Activated CD4-positive, alpha-beta T cell treated with anti-CD3 and anti-CD28 coated beads, Interleukin-2, amount 10 ng/mL, durations not matched to agents 7 days and 5 days (primary cell): ENCODE measurements at regions not wholly inside any gene's neighbourhood (a gene's known extent, or its start where the extent isn't known, plus 50 kb on each side); places are given as distances from the start of the nearest gene placed in this dataset.

ENCODE experiments used
- CTCF ChIA-PET: fragments of 350-600 bp; sonication (Branson Sonifier 250); formaldehyde crosslinking; loops from one replicate; lab custom pipeline; 2021; ENCODE audit warnings: antibody characterized with exemption; lab: Charles Lee
- POLR2A ChIA-PET: fragments of 350-600 bp; sonication (Branson Sonifier 250); formaldehyde crosslinking; loops from one replicate; lab custom pipeline; 2021; ENCODE audit warnings: antibody characterized with exemption; lab: Charles Lee
- DNase-seq: peaks from one replicate; pipeline ENCODE4 v3.0.0-alpha.2; 2020
- H3K27ac Mint-ChIP-seq: one replicate; pipeline ENCODE4 v1.8.0; 2021; ENCODE audit warnings: mild to moderate bottlenecking, moderate library complexity, mixed read lengths
- H3K27me3 Mint-ChIP-seq: one replicate; pipeline ENCODE4 v1.8.0; 2021; ENCODE audit warnings: mixed read lengths
- H3K36me3 Mint-ChIP-seq: one replicate; pipeline ENCODE4 v1.8.0; 2021; ENCODE audit warnings: low read depth, mixed read lengths
- H3K4me1 Mint-ChIP-seq: one replicate; pipeline ENCODE4 v1.8.0; 2021; ENCODE audit warnings: mixed read lengths
- H3K4me3 Mint-ChIP-seq: one replicate; pipeline ENCODE4 v1.8.0; 2021; ENCODE audit warnings: mild to moderate bottlenecking, moderate library complexity, mixed read lengths
- H3K9me3 Mint-ChIP-seq: one replicate; pipeline ENCODE4 v1.8.0; 2021; ENCODE audit warnings: mixed read lengths

DNA sequence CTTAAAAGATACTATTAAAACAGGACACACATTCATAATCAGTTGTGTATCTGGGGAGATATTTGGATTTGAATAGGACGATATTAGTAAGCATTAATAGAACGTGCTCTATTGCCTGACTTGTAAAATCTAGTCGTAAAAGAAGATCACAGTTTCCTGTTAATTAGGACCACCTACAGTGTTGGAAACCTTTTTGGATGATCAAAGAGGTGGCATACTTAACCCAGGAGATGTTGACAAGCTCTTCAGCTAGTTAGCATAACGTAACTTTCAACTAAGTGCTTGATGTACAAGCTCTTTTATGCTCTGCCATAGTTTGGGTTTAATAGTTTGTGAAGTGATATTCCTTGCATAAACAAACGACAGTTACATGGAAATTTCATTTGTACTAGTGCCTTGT is 293.3 kb upstream of the NR5A2 start:
- Mint-ChIP-seq H3K9me3 (peaks cover 2% of the 10 kb centered on the region), H3K27ac (no peak overlapping the region), H3K4me1 (no peaks in the 10 kb centered on the region), H3K27me3 (peaks cover 4% of the 10 kb centered on the region), H3K36me3 (no peaks in the 10 kb centered on the region), H3K4me3 (no peak overlapping the region)
- POLR2A ChIA-PET, result no interaction called here
- CTCF ChIA-PET, result no interaction called here
- DNase-seq, result no peak

DNA sequence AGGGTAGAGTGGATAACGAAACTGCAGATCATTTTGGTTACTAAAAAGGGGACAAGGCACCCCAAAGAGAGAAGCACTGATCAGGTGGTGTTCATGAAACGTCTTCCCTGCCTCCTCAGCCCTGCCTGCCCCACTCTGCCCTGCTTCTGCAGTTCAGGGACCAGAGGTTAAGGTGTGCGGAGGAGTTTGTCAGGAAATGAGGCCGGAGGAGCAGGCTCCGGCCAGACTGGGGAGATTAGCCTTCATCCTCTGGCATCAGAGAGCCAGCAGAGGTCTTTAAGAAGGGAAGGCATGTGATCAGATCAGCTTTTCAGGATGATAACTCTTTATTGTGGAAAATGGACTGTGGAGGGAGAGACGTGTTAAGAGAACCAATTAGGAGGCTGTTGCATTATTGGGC is 291.9 kb upstream of the NR5A2 start:
- no peak overlapping the region for H3K27ac Mint-ChIP-seq
- H3K4me1 Mint-ChIP-seq, result no peaks in the 10 kb centered on the region
- no peak overlapping the region for H3K4me3 Mint-ChIP-seq
- peaks cover 2% of the 10 kb centered on the region for H3K27me3 Mint-ChIP-seq
- DNase-seq, result no peak
- POLR2A ChIA-PET, result no interaction called here
- H3K36me3 Mint-ChIP-seq, result no peaks in the 10 kb centered on the region
- H3K9me3 Mint-ChIP-seq, result no peaks in the 10 kb centered on the region
- CTCF ChIA-PET, result no interaction called here

DNA sequence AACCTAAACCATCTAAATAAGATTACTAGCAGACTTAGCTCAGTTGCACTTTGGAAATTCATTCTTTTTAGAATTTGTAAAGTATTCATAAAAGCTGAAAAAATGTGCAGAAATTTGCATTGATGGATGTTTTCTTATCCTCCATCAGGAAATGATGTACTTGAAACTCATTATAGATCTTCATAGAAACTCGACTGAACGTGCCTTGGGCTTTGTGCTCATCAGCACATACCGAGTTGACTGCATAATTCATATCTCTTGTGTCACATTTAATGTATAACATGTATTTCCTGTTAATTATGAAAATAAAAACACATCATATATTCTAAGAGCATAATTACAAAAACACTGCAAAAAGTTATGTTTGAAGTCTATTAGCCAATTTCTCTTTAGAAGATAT is 290.9 kb upstream of the NR5A2 start:
- Mint-ChIP-seq H3K4me3 (no peak overlapping the region), H3K9me3 (no peaks in the 10 kb centered on the region), H3K27ac (no peak overlapping the region), H3K4me1 (no peaks in the 10 kb centered on the region), H3K27me3 (no peaks in the 10 kb centered on the region), H3K36me3 (no peaks in the 10 kb centered on the region)
- DNase-seq, result no peak
- POLR2A ChIA-PET, result no interaction called here
- CTCF ChIA-PET, result no interaction called here

DNA sequence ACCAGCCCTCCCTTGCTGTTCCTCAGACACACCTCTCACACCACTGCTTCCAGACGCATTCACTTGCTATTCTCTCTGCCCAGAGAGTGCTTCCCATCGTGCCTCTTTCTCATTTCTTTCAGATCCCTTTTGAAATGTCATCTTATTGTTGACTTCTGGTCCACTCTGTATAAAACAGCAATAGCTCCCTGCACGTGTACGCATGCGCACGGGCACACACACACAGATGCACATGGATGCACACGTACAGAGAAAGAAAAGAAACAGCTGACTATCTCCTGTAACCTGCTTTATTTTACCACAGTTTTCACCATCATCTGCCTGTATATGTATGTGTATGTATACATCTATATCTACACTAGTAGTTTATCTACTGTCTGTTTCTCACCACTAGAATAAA is 285.9 kb upstream of the NR5A2 start:
- Mint-ChIP-seq H3K27me3 (peaks cover 4% of the 10 kb centered on the region), H3K9me3 (no peaks in the 10 kb centered on the region), H3K4me1 (no peaks in the 10 kb centered on the region), H3K36me3 (no peaks in the 10 kb centered on the region), H3K4me3 (no peak overlapping the region), H3K27ac (no peak overlapping the region)
- ChIA-PET CTCF (no interaction called here), POLR2A (no interaction called here)
- no peak for DNase-seq

DNA sequence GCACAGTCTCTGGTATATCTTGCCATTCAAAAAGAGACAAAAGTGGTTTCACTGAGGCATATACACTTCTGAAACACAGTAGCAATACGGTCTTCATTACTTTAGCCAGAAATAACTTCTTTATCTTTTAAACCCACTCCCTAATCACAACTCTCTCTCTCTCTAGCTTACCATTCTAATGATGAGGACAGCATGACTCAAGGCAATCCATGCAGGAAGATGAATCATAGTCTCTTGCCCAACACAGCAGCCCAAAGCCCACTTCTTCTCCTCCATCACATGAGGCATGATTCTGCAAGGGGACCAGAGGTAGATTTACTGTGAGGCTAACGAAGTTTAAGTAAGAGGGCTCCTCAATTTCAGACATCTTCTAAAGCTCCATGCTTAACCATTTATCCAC is 285.0 kb upstream of the NR5A2 start:
- Mint-ChIP-seq H3K4me3 (no peak overlapping the region), H3K4me1 (no peaks in the 10 kb centered on the region), H3K27me3 (peaks cover 4% of the 10 kb centered on the region), H3K9me3 (no peaks in the 10 kb centered on the region), H3K36me3 (no peaks in the 10 kb centered on the region), H3K27ac (no peak overlapping the region)
- CTCF ChIA-PET, result interaction anchor here (0.7 kb wide), 1 partner anchor 1146 kb away, joined by 3 read pairs; no protein-coding TSS in a partner anchor
- POLR2A ChIA-PET, result no interaction called here
- no peak for DNase-seq

DNA sequence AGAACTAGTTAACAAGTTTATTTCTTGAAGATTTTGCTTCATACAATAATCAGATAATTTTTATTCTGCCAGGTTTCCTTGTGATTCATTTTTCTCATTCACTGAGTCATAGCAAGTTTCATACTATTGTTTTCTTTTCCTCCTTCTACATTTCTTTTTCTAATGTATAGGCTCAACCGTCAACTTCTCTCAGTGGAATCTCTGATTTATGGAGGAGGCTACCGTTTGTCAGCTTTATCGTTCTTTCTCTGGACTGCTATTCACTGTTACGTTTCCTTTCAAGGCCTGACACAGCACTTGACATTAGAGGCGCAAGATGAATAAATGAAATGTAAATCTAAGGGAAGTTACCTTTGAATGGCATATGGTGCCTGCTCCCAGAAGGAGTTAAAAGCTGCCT is 284.3 kb upstream of the NR5A2 start:
- Mint-ChIP-seq H3K36me3 (no peaks in the 10 kb centered on the region), H3K27me3 (peaks cover 4% of the 10 kb centered on the region), H3K9me3 (no peaks in the 10 kb centered on the region), H3K4me1 (no peaks in the 10 kb centered on the region), H3K4me3 (no peak overlapping the region), H3K27ac (no peak overlapping the region)
- ChIA-PET POLR2A (no interaction called here), CTCF (no interaction called here)
- no peak for DNase-seq

DNA sequence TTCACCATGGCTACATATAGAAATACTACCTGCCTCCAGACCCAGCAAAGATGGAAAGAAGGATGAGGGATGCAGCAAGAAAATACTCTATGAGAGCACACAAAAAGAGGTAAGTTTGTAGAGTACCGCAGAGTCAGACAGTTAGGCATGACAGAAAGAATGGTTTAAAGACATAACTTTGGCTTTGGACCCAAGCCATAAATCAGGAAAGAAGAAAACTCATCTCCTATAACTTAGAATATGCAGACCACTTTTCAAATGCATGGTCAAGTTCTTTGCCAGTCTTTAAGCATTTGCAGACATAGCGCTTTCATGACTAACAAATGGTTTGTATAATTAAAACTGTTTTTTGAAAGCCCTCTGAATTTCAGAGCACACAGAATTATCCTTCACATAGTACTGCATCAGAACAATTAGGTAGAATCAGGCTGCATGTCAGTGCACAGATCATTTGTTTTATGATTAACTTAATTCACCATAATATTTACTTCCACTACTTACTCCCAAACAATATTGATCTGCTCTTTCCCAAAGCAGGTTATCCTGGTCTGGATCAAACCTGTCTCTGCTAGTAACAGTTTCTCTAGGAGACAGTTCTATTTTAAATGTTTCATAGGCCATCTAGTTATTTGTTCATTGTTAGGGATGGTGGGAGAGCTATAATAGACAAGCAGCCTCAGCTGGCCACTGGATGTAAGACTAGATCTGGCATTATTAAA is 280.7 kb upstream of the NR5A2 start:
- ChIA-PET CTCF (no interaction called here), POLR2A (no interaction called here)
- Mint-ChIP-seq H3K27me3 (peaks cover 4% of the 10 kb centered on the region), H3K4me1 (no peaks in the 10 kb centered on the region), H3K27ac (no peak overlapping the region), H3K36me3 (no peaks in the 10 kb centered on the region), H3K9me3 (no peaks in the 10 kb centered on the region), H3K4me3 (no peak overlapping the region)
- no peak for DNase-seq

DNA sequence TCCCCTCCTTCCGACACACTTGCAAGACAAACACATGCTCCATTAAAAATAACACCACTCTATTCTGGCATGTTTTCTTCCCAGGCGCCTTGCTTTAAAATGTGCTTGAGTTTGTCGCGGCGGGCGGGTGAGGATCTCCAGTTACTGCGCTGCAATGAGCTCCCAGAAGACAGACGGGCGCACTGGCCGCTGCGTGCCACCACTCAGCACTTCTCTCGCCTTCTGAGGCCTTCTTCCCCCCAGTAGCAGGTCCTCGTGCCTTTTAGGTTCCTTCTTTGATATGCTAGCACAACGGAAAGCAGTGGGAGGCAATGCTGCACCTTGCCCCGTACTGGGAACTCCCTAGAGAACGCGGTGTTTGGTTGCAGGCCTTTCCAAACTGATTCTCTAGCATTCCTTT is 279.5 kb upstream of the NR5A2 start:
- H3K27me3 Mint-ChIP-seq, result peaks cover 6% of the 10 kb centered on the region
- no peaks in the 10 kb centered on the region for H3K36me3 Mint-ChIP-seq

DNA sequence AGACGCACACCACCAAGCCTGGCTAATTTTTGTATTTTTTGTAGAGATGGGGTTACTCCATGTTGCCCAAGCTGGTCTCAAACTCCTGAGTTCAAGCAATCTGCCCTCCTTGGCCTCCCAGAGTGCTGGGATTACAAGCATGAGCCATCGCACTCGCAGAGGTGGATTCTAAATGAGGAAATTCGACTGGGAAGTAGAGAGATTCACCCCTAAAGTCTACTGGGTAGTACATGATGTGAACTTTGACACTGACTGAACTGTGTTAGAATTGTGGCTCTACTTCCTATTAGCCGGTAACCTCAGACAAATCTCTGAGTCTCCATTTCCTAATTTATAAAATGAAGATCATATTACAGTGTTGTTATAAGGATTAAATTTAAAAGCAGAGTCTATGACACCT is 276.0 kb upstream of the NR5A2 start:
- Mint-ChIP-seq H3K27ac (no peak overlapping the region), H3K4me1 (no peaks in the 10 kb centered on the region), H3K27me3 (peaks cover 4% of the 10 kb centered on the region), H3K36me3 (no peaks in the 10 kb centered on the region), H3K4me3 (no peak overlapping the region), H3K9me3 (no peaks in the 10 kb centered on the region)
- CTCF ChIA-PET, result no interaction called here
- POLR2A ChIA-PET, result no interaction called here
- DNase-seq, result no peak

More for the DNA sequence above, 279.5 kb upstream of the NR5A2 start:
- no peaks in the 10 kb centered on the region for H3K9me3 Mint-ChIP-seq
- no peak overlapping the region for H3K4me3 Mint-ChIP-seq
- H3K27ac Mint-ChIP-seq, result no peak overlapping the region
- no peak for DNase-seq
- POLR2A ChIA-PET, result no interaction called here
- CTCF ChIA-PET, result no interaction called here
- H3K4me1 Mint-ChIP-seq, result no peaks in the 10 kb centered on the region

DNA sequence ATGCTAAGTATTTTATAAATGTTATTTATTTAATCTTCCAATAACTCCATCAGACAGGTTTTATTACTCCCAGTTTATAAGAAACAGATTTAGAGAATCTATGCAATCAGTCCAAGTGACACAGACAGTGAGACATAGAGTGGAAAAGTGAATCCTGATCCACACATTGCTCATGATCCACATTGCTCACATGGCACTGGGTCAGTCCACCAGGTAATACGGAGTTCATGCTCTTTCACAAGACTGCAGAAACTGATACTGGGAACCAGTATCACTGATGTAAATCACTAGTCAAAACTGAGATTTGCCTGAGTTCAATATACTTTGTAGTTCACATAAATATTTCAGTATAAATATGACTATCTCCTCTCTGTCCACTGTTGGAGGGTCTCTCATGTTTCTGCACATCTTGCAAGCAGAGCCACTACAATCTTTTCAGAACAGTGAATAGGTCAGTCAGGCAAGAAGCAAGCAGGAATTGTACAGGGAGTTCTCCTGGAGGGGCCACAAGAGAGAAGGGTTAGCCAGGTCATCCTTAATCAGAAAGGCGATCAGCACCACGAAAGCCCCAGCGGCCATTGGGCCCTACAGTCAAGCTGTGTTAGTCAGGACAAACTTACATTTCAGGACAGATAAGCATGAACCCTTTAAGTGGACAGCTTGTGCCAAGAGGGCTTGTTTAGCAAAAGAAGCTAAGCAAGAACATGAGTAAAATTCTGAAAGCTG is 275.4 kb upstream of the NR5A2 start:
- no peak overlapping the region for H3K27ac Mint-ChIP-seq
- ChIA-PET POLR2A (no interaction called here), CTCF (no interaction called here)
- H3K27me3 Mint-ChIP-seq, result peaks cover 8% of the 10 kb centered on the region
- DNase-seq, result no peak
- H3K4me1 Mint-ChIP-seq, result no peaks in the 10 kb centered on the region
- no peaks in the 10 kb centered on the region for H3K9me3 Mint-ChIP-seq
- H3K4me3 Mint-ChIP-seq, result no peak overlapping the region
- no peaks in the 10 kb centered on the region for H3K36me3 Mint-ChIP-seq

DNA sequence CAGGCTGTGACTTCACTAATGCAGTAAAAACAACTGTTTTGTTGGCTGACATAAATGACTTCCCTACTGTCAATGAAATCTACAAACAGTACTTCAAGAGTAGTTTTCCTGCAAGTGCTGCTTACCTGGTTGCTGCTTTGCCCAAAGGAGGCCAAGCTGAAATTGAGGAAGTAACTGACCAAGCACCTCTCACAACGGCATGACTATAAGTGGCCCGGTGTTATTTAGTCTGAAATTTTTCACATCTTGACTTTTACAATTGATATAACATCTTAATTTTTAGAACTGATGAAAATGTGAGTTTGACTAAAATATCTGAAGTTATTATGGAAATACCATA is 274.9 kb upstream of the NR5A2 start:
- ChIA-PET CTCF (no interaction called here), POLR2A (no interaction called here)
- no peak overlapping the region for H3K4me3 Mint-ChIP-seq
- no peaks in the 10 kb centered on the region for H3K9me3 Mint-ChIP-seq
- DNase-seq, result no peak
- no peak overlapping the region for H3K27ac Mint-ChIP-seq
- H3K36me3 Mint-ChIP-seq, result no peaks in the 10 kb centered on the region
- peaks cover 11% of the 10 kb centered on the region for H3K27me3 Mint-ChIP-seq
- H3K4me1 Mint-ChIP-seq, result no peaks in the 10 kb centered on the region

DNA sequence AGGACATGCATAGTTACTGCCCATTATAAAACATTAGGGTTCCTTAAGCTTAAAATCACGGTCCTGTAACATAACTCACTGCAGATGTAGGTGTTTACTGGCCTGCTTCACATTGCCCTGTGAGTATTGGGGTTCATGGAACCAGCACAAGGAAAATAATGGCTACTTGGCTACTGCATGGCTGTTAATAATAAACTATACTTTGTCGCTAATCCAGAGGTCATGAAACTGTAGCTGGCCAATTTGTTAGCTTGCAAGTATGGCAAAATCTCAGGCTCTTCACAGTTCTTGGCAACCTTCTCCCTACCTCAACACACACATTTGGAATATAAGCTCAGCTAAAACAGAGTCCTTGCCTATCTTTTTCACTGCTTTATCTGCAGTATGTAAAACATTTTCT is 274.0 kb upstream of the NR5A2 start:
- ChIA-PET POLR2A (no interaction called here), CTCF (interaction anchor here (0.5 kb wide), 1 partner anchor 215 kb away, joined by 6 read pairs; no protein-coding TSS in a partner anchor)
- Mint-ChIP-seq H3K27me3 (peaks cover 11% of the 10 kb centered on the region), H3K4me1 (no peaks in the 10 kb centered on the region), H3K9me3 (no peaks in the 10 kb centered on the region), H3K27ac (no peak overlapping the region), H3K36me3 (no peaks in the 10 kb centered on the region), H3K4me3 (no peak overlapping the region)
- no peak for DNase-seq

DNA sequence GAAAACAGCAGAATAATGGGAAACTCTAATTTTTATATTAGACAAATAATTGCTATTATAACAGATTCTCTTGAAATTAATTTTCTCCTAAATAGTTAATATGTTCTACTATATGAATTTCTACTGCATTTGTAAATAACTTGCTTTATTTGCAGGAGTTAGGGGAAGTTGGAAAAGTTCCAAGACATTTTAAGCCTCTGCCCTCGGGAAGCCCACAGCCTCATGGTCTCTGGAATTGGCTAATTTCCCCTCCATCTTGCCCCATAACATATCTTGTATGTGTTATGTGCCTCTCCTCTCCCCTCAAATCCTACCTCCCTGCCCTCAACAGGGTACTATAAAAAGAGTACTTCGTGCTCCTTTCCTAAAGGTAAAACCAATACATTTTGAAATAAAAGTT is 271.4 kb upstream of the NR5A2 start:
- peaks cover 11% of the 10 kb centered on the region for H3K27me3 Mint-ChIP-seq
- H3K36me3 Mint-ChIP-seq, result no peaks in the 10 kb centered on the region
- no peak overlapping the region for H3K27ac Mint-ChIP-seq
- H3K9me3 Mint-ChIP-seq, result no peaks in the 10 kb centered on the region
- ChIA-PET CTCF (no interaction called here), POLR2A (no interaction called here)
- H3K4me1 Mint-ChIP-seq, result no peaks in the 10 kb centered on the region
- H3K4me3 Mint-ChIP-seq, result no peak overlapping the region
- DNase-seq, result no peak
